HG03469 (cell line): ENCODE measurements at regions not wholly inside any gene's neighbourhood (a gene's known extent, or its start where the extent isn't known, plus 50 kb on each side); places are given as distances from the start of the nearest gene placed in this dataset.
A peak's percentile ranks its signal among the peaks of the same experiment; 100 is the strongest.
"Not testable (repeated sequence)": the region's sequence is repeated elsewhere in the genome, so short reads cannot be mapped to it uniquely, and the experiment has no call there.

Experiments
- ATAC-seq: cut with Tn5 transposase; IDR thresholded peaks from one replicate; pipeline ENCODE4 v1.9.1; 2021; ENCODE audit warnings: mild to moderate bottlenecking, moderate library complexity, moderate number of reproducible peaks; ENCODE audit not compliant: unreplicated experiment

- no peak for ATAC-seq
These were observed 1239.5 kb upstream of the ZEB2 start for GRCh38 chr2:145759228-145759915.

- ATAC-seq = no peak
These were observed 1237.8 kb upstream of the ZEB2 start for GRCh38 chr2:145757503-145758246.

GRCh38 chr2:145755019-145755837 is 1235.3 kb upstream of the ZEB2 start:
- no peak for ATAC-seq

GRCh38 chr2:145753966-145754365 is 1234.0 kb upstream of the ZEB2 start:
- ATAC-seq = no peak

- ATAC-seq = no peak
These were observed 1233.2 kb upstream of the ZEB2 start for GRCh38 chr2:145753041-145753608.

- ATAC-seq = no peak
These were observed 1232.3 kb upstream of the ZEB2 start for GRCh38 chr2:145752091-145752806.

GRCh38 chr2:145751629-145752028 is 1231.7 kb upstream of the ZEB2 start:
- ATAC-seq = peak; percentile 88

GRCh38 chr2:145751155-145751554 is 1231.2 kb upstream of the ZEB2 start:
- ATAC-seq = no peak

- no peak for ATAC-seq
These were observed 1230.7 kb upstream of the ZEB2 start for GRCh38 chr2:145750612-145751011.

GRCh38 chr2:145750144-145750543 is 1230.2 kb upstream of the ZEB2 start:
- no peak for ATAC-seq

- no peak for ATAC-seq
These were observed 1229.6 kb upstream of the ZEB2 start for GRCh38 chr2:145749556-145749955.

GRCh38 chr2:145748927-145749326 is 1229.0 kb upstream of the ZEB2 start:
- peak; percentile 45 for ATAC-seq

- no peak for ATAC-seq
These were observed 1227.8 kb upstream of the ZEB2 start for GRCh38 chr2:145747715-145748114.

GRCh38 chr2:145745387-145745721 is 1225.4 kb upstream of the ZEB2 start:
- ATAC-seq = not testable (repeated sequence)

GRCh38 chr2:145744541-145745386 is 1224.8 kb upstream of the ZEB2 start:
- peak; percentile 79 for ATAC-seq

GRCh38 chr2:145743011-145743410 is 1223.1 kb upstream of the ZEB2 start:
- ATAC-seq = no peak

GRCh38 chr2:145741636-145742035 is 1221.7 kb upstream of the ZEB2 start:
- no peak for ATAC-seq

- ATAC-seq = no peak
These were observed 1221.3 kb upstream of the ZEB2 start for GRCh38 chr2:145741181-145741580.

GRCh38 chr2:145740302-145740701 is 1220.4 kb upstream of the ZEB2 start:
- no peak for ATAC-seq

GRCh38 chr2:145739681-145740080 is 1219.8 kb upstream of the ZEB2 start:
- peak; percentile 66 for ATAC-seq
